ENCODE measurements at regions not wholly inside any gene's neighbourhood (a gene's known extent, or its start where the extent isn't known, plus 50 kb on each side); places are given as distances from the start of the nearest gene placed in this dataset.

- ATAC-seq (ENCODE audit: low read depth) (no peak), DNase-seq (no peak)
- Histone ChIP-seq H3K4me3 (ENCODE audit: control extremely low read depth in 1 of 5, extremely low read depth in 1 of 5, insufficient read depth in 1 of 5, low read depth in 2 of 5, low read length in 4 of 5) (no peak overlapping the region), H3K27ac (ENCODE audit: low read length in 2 of 2) (no peak overlapping the region), H3K4me2 (replicated peaks; ENCODE audit: low read depth, low read length, poor library complexity, severe bottlenecking) (no peak overlapping the region), H3K9ac (ENCODE audit: low read length) (no peak overlapping the region), H3K79me2 (ENCODE audit: control insufficient read depth, insufficient read depth, low read length) (no peaks in the 10 kb centered on the region), H3K4me1 (ENCODE audit: control insufficient read depth in 2 of 2, insufficient read depth in 2 of 2, low read length in 2 of 2) (no peaks in the 10 kb centered on the region), H3K9me3 (ENCODE audit: control extremely low read depth in 1 of 3, control insufficient read depth in 2 of 3, insufficient read depth in 1 of 3, low read length in 2 of 3) (no peaks in the 10 kb centered on the region), H4K20me1 (ENCODE audit: control insufficient read depth, insufficient read depth, low read length, poor library complexity, severe bottlenecking) (no peaks in the 10 kb centered on the region), H3K27me3 (replicated peaks in 1 of 4; ENCODE audit: control extremely low read depth in 1 of 4, control insufficient read depth in 3 of 4, insufficient read depth in 4 of 4, low read length in 3 of 4) (no peaks in the 10 kb centered on the region), H2AFZ (ENCODE audit: insufficient read depth, low read depth, low read length, poor library complexity, severe bottlenecking) (no peak overlapping the region), H3K36me3 (replicated peaks in 1 of 2; ENCODE audit: control extremely low read depth in 1 of 2, control insufficient read depth in 1 of 2, extremely low read depth in 1 of 2, insufficient read depth in 2 of 2, low read length in 1 of 2) (no peaks in the 10 kb centered on the region)
- no peak for TF ChIP-seq CTCF (IDR thresholded peaks at IDR 0.05)
- no peak for TF ChIP-seq EZH2 (IDR thresholded peaks at IDR 0.05; ENCODE audit: borderline replicate concordance, insufficient read depth, low read depth, low read length, poor library complexity, severe bottlenecking)
- Mint-ChIP-seq H3K4me1 (no peaks in the 10 kb centered on the region), H3K27ac (no peak overlapping the region), H3K27me3 (no peaks in the 10 kb centered on the region), H3K4me3 (no peak overlapping the region), H3K9me3 (ENCODE audit: insufficient read depth) (no peaks in the 10 kb centered on the region)
- intact Hi-C loops (cut with micrococcal nuclease) = no loop called here
- WGBS (ENCODE audit: insufficient coverage) = no CpG with 5 or more reads among the region's 3 CpGs
- POLR2A ChIA-PET = no interaction called here
- CTCF ChIA-PET = no interaction called here
Measured at GRCh38 chr1:67601539-67601938, 83.5 kb upstream of the GADD45A start.

- H3K9me3 Mint-ChIP-seq (ENCODE audit: insufficient read depth) = no peaks in the 10 kb centered on the region
- no peaks in the 10 kb centered on the region for H3K79me2 ChIP-seq (ENCODE audit: control insufficient read depth, insufficient read depth, low read length)
- no peak overlapping the region for H3K4me3 Mint-ChIP-seq
- ATAC-seq (ENCODE audit: low read depth) (no peak), DNase-seq (no peak)
- no CpG with 5 or more reads among the region's 2 CpGs for WGBS (ENCODE audit: insufficient coverage)
- H3K27me3 Mint-ChIP-seq = no peaks in the 10 kb centered on the region
- TF ChIP-seq EZH2 (IDR thresholded peaks at IDR 0.05; ENCODE audit: borderline replicate concordance, insufficient read depth, low read depth, low read length, poor library complexity, severe bottlenecking) = no peak
- no peak for TF ChIP-seq CTCF (IDR thresholded peaks at IDR 0.05)
- H3K27ac Mint-ChIP-seq = no peak overlapping the region
- H4K20me1 ChIP-seq (ENCODE audit: control insufficient read depth, insufficient read depth, low read length, poor library complexity, severe bottlenecking) = no peaks in the 10 kb centered on the region
- ChIA-PET CTCF (no interaction called here), POLR2A (no interaction called here)
- H3K9me3 ChIP-seq (ENCODE audit: control extremely low read depth in 1 of 3, control insufficient read depth in 2 of 3, insufficient read depth in 1 of 3, low read length in 2 of 3) = no peaks in the 10 kb centered on the region
- no peaks in the 10 kb centered on the region for H3K27me3 ChIP-seq (replicated peaks in 1 of 4; ENCODE audit: control extremely low read depth in 1 of 4, control insufficient read depth in 3 of 4, insufficient read depth in 4 of 4, low read length in 3 of 4)
- H3K4me1 Mint-ChIP-seq = no peaks in the 10 kb centered on the region
- no peak overlapping the region for H3K27ac ChIP-seq (ENCODE audit: low read length in 2 of 2)
- no peaks in the 10 kb centered on the region for H3K36me3 ChIP-seq (replicated peaks in 1 of 2; ENCODE audit: control extremely low read depth in 1 of 2, control insufficient read depth in 1 of 2, extremely low read depth in 1 of 2, insufficient read depth in 2 of 2, low read length in 1 of 2)
- H3K4me2 ChIP-seq (replicated peaks; ENCODE audit: low read depth, low read length, poor library complexity, severe bottlenecking) = no peak overlapping the region
- H2AFZ ChIP-seq (ENCODE audit: insufficient read depth, low read depth, low read length, poor library complexity, severe bottlenecking) = no peak overlapping the region
- H3K4me3 ChIP-seq (ENCODE audit: control extremely low read depth in 1 of 5, extremely low read depth in 1 of 5, insufficient read depth in 1 of 5, low read depth in 2 of 5, low read length in 4 of 5) = no peak overlapping the region
- H3K9ac ChIP-seq (ENCODE audit: low read length) = no peak overlapping the region
- intact Hi-C loops (cut with micrococcal nuclease) = no loop called here
- H3K4me1 ChIP-seq (ENCODE audit: control insufficient read depth in 2 of 2, insufficient read depth in 2 of 2, low read length in 2 of 2) = no peaks in the 10 kb centered on the region
Measured at GRCh38 chr1:67601955-67602354, 83.0 kb upstream of the GADD45A start.
